WTC11 (cell line): ENCODE measurements at regions not wholly inside any gene's neighbourhood (a gene's known extent, or its start where the extent isn't known, plus 50 kb on each side); places are given as distances from the start of the nearest gene placed in this dataset.

ENCODE experiments used
- ARID4B ChIP-seq: sonication (generic); formaldehyde crosslinking; IDR thresholded peaks from 2 replicates; pipeline ENCODE4 v1.8.0; 2023; ENCODE audit warnings: missing genetic modification reagents, mild to moderate bottlenecking, borderline replicate concordance
- ATF6 ChIP-seq: sonication (generic); formaldehyde crosslinking; IDR thresholded peaks from 2 replicates; pipeline ENCODE4 v1.8.1; 2023; ENCODE audit warnings: mild to moderate bottlenecking, missing genetic modification reagents
- CBFB ChIP-seq: sonication (generic); formaldehyde crosslinking; IDR thresholded peaks from 2 replicates; pipeline ENCODE4 v1.8.1; 2022; ENCODE audit warnings: mild to moderate bottlenecking, low read depth, missing genetic modification reagents
- CTCF ChIP-seq: fragments of 200-600 bp; IDR thresholded peaks from 2 replicates; pipeline ENCODE4 v1.8.0; 2022; ENCODE audit warnings: antibody characterized with exemption
- GABPB1 ChIP-seq: sonication (generic); formaldehyde crosslinking; IDR thresholded peaks from 2 replicates; pipeline ENCODE4 v1.8.1; 2023; ENCODE audit warnings: mild to moderate bottlenecking, missing genetic modification reagents
- IRF2 ChIP-seq: sonication (generic); formaldehyde crosslinking; IDR thresholded peaks from 2 replicates; pipeline ENCODE4 v1.8.0; 2022; ENCODE audit warnings: low read depth, missing genetic modification reagents, borderline replicate concordance
- JUN ChIP-seq: sonication (generic); formaldehyde crosslinking; IDR thresholded peaks from 2 replicates; pipeline ENCODE4 v1.8.0; 2023; ENCODE audit warnings: mild to moderate bottlenecking, missing genetic modification reagents
- OVOL2 ChIP-seq: fragments of 250-450 bp; sonication (Bioruptor Pico); IDR thresholded peaks from 2 replicates; pipeline ENCODE4 v1.9.0; 2021; ENCODE audit warnings: mild to moderate bottlenecking, borderline replicate concordance
- SMAD3 ChIP-seq: sonication (generic); formaldehyde crosslinking; IDR thresholded peaks from 2 replicates; pipeline ENCODE4 v1.8.0; 2022; ENCODE audit warnings: missing genetic modification reagents, mild to moderate bottlenecking, borderline replicate concordance
- SP1 ChIP-seq: sonication (generic); formaldehyde crosslinking; conservative IDR thresholded peaks from 2 replicates; pipeline ENCODE4 v1.8.1; 2022; ENCODE audit warnings: missing genetic modification reagents
- ZNF121 ChIP-seq: sonication (generic); formaldehyde crosslinking; IDR thresholded peaks from 2 replicates; pipeline ENCODE4 v1.8.0; 2023; ENCODE audit warnings: missing genetic modification reagents
- ZNF138 ChIP-seq: sonication (generic); formaldehyde crosslinking; conservative IDR thresholded peaks from 2 replicates; pipeline ENCODE4 v1.8.1; 2022; ENCODE audit warnings: mild to moderate bottlenecking, moderate library complexity, missing genetic modification reagents
- ZNF281 ChIP-seq: sonication (generic); formaldehyde crosslinking; IDR thresholded peaks from 2 replicates; pipeline ENCODE4 v1.8.0; 2023; ENCODE audit warnings: mild to moderate bottlenecking, missing genetic modification reagents

GRCh38 chr5:72697622-72698021 is 118.8 kb upstream of the TNPO1 start:
- TF ChIP-seq CTCF (no peak), CBFB (CRISPR knock-in tag) (no peak), OVOL2 (CRISPR knock-in tag) (no peak), ATF6 (CRISPR knock-in tag) (no peak), ZNF281 (CRISPR knock-in tag) (no peak), ARID4B (no peak), IRF2 (CRISPR knock-in tag) (no peak), JUN (CRISPR knock-in tag) (no peak), ZNF138 (CRISPR knock-in tag) (no peak), SMAD3 (no peak), GABPB1 (CRISPR knock-in tag) (no peak), ZNF121 (CRISPR knock-in tag) (no peak), SP1 (CRISPR knock-in tag) (no peak)
